CD4-positive, alpha-beta T cell treated with Interleukin-21 for 1 hour (primary cell): ENCODE measurements at regions not wholly inside any gene's neighbourhood (a gene's known extent, or its start where the extent isn't known, plus 50 kb on each side); places are given as distances from the start of the nearest gene placed in this dataset.

Source experiments
- DNase-seq: peaks from one replicate; pipeline ENCODE4 v3.0.0-alpha.2; 2020

- DNase-seq, result peak; percentile 41
Observed at GRCh38 chr5:142432369-142432863, 107.6 kb upstream of the SPRY4 start.

GRCh38 chr5:142428773-142429473, 104.1 kb upstream of the SPRY4 start:
- no peak for DNase-seq

DNA sequence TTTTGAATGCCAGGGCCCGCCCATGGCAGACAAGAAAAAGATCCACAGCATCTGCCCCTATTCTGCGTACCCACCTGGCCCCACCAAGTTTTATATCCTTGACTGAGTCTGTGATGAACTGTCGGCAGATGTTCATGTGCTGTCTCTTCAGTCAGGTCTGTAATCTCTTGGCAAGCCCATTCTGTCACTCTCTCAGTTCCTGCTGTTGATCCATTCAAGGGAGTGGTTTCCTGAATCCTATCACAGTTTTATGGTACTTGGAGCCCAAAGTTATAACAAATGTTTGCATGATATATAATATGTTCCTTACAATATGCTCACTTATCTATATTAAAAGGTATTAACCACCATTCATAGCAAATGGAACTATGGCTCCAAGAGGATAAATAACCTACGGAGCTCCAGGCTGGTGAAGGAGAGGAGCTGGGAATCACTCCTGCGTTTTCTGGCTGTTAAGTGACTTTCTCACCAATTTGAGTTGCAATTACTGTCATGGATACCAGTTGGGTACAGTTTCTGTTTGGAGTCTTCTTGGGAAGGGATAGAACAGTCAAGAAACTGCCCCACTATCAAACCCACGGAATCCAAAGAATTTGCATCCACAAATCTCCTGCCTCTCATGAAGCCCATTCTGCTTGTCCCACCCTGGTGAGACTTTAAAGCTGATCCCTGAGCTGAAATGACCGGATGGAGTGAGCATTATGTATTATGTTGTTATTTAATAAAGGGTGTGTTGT, 103.4 kb upstream of the SPRY4 start:
- DNase-seq, result no peak

DNA sequence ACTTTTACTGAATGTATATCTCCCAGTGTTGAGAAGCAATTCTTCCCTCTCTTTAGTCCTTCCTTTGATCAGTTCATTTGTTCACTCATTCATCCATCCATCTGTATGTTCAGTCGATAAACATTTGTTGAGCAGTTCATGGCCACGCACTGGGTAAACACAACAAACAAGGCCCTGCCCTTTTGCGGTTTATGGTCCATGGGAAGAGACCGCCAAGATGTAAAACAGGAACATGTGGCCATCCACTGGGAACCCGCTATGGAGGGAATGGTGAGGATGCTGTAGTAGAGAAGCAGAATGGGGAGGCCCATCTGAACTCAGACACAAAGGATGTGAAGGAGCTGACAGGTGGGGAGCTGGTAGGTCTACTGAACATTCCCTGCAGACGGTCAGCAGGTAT, 102.7 kb upstream of the SPRY4 start:
- DNase-seq, result no peak

- DNase-seq, result no peak
Observed at GRCh38 chr5:142427015-142427364, 102.2 kb upstream of the SPRY4 start.

GRCh38 chr5:142426129-142427014, 101.6 kb upstream of the SPRY4 start:
- DNase-seq, result peak; percentile 58

DNA sequence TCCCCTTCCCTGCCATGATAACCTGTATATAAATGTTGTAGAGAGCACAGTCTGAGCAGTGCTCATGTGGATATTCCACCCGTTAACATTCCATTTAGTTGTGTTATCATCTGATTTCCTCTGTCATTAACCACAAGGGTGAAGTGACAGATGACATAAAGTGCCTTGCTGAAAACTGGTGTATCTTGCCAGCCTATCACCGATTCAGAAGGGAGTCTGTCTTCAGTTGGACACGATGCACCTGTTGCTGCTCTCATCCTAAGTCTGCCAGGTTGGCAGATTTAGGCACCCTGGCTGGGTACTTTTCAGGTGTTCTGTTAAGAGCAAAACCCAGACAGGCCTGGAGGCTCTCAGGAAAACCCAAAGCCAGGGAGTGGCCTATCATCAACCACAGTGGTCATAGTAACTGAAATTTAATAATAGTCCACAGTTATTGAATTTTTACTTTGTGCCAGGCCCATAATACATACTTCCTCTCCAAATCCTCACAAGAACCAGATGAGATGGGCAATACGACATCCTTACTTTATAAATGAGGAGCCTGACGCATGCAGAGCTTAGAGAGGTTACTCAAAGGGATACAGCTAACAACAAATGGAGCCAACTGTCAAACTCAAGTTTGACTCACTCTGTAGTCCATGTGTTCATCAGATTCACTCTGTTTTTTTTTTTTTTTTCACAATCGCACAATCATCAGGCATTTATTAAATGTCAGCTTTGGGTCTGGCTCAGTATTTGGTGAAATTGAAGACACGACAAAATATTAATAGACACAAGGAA, 100.7 kb upstream of the SPRY4 start:
- no peak for DNase-seq

DNA sequence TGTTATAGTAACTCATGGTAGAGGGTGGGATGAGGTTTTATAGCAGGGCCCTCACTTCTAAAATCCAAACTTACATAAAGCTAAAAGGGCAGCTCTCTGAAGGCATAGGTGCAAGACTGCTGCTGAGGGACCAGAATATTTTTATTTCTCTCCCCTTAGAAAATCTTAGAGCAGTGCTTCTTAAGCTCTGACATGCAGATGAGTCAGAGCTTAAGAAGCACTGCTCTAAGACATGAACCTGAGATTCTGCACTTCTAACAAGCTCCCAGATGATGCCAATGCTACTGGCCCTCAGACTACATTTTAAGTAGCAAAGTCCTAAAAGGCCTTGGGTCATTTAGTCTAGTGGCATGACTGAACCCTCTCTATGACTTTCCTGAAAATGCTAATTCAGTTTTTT, 97.6 kb upstream of the SPRY4 start:
- no peak for DNase-seq

- DNase-seq, result peak; percentile 13
Observed at GRCh38 chr5:142421621-142422397, 97.0 kb upstream of the SPRY4 start.

DNA sequence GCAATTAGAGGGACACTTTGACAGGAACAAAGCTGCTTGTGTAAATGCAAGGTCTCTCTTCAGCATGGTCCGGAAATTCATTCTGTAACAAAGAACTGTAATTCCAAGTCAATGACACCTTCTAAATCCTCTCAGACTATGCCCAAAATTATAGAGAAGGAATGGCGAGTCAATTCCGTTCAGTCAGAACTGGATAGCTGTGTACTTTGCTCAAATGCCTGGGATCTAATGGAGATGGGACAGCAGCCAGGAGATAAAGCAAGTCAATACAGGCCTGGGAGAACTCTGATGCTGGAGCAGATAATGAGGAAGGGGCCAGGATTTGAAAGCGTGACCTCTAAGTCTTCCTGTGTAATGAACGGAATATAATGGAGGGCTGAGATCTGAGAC, 96.4 kb upstream of the SPRY4 start:
- DNase-seq, result no peak

GRCh38 chr5:142420561-142421227, 95.9 kb upstream of the SPRY4 start:
- no peak for DNase-seq

GRCh38 chr5:142412581-142412980, 87.8 kb upstream of the SPRY4 start:
- DNase-seq, result no peak

DNA sequence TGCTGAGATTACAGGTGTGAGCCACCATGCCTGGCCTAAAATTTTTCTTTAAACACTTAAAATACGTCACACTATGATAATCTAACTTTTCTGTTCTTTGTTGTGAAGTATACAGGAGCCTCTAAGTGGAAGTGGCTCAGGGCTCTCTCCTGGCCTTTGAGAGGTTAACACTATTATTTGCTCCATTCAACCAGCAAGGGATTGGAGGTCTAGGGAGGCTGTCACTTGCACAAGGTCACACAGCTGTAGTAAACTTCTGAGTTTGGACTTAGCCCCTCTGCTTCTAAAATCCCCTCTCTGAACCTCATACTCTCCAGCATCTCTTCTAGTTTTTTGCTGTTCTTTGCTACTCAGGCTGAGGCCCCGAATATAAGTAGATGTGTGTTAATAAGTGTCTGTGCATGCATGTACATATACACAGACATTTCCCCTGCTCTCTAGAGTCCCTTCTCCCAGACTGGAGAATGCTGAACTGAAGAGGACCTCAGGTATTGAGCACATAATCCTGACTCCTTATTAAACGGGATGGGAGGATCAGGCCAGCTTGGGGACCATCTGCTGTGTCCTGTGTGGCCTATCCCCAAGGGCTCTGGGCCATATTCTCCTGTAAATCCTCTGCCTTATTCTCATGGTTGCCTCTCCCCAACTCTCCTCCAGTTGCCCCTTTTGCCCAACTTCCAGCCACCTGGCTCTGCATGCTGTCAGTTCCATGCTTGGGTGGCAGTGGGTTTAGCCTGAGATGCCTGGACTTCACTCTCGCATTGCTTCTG, 87.0 kb upstream of the SPRY4 start:
- no peak for DNase-seq

GRCh38 chr5:142411103-142411502, 86.3 kb upstream of the SPRY4 start:
- no peak for DNase-seq

DNA sequence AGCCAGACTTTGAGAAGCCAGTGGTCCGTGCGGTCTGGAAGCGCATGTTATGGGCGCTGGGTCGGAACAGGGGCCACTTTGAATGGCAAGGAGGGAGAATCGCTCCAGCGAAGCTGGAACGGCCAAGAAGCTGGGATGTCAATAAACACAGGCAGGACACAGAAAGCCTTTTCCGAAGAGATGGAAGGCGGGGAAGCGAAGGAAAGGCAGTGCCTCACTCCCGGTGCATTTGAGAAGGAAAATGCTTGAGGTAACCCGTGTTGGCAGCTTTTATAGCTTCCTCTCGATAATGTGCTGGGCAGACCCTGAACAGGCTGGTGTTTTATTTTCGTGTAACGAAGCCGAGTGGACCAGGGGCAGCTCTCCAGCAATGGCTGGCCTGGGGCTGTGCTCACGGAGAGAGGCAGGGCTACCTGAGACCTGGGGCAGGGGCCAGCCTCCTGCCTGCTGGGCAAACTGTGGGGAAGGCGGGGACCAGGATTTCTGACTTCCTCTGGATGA, 84.2 kb upstream of the SPRY4 start:
- DNase-seq, result no peak

DNA sequence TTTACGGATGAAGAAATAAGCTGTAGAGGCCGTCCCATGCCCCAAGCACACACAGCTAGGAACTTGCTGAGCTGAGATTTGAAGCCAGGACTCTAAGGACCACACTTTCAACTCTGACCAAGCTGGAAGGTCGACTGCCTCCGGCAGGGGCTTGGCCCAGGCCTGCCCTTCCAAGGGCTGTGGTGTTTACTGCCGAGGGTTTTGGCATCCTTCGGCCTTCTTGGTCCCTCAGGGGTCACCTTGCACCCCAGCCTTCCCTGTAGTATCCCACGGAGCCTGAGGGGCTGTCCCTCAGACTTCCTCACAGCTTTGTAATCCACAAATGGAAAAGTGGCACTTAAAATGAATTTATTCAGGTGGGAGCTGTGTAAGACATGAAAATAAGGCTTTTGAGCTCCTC, 83.7 kb upstream of the SPRY4 start:
- DNase-seq, result no peak

DNA sequence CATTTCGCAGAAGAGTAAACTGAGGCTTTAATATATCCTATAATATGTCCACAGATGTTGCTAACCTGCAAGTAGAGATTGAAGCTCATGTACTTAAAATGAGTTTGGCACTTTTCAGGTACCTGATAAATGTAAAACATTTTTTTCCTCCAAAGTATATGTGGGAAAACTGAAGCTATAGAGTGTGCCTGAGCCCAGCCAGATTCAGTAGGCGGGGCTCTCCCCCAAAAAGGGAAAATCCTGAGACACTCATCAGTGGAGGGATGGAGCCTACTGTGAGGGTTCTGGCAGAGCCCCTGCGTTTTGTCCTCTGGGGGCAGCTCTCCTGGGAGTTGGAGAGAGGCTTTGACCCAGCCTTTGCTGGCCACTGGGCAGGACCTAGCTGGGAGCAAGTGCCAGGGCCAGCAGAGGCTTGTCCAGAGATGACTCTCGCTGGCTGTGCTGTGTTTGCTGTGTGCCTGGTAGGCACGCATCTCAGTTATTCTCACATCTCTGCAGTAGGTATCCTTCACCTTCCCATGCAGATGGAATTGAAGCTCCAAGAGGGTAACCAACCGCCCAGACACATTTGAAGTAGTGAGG, 81.1 kb upstream of the SPRY4 start:
- DNase-seq, result no peak

GRCh38 chr5:142405023-142405422, 80.2 kb upstream of the SPRY4 start:
- no peak for DNase-seq

DNA sequence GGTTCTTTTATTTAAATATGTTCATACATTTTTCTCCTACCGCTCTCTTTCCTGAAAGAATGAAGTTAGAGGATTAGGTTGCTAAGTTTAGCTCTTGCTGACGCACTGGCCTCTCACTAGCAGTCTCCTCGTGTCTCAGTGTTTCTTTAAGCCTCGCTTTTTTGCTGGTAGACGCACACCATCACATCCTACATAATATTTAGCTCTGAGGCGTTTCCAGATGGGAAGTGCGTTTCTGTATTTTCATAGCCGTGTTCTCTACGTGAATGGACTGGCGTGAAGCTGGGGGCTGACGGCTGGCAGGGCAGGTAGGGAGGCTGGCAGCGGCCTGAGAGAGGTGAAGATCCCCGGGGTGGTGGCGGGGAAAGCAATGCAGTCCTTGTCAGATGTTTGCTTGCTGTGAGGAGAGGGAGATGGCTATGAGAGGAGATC, 79.2 kb upstream of the SPRY4 start:
- DNase-seq, result no peak

GRCh38 chr5:142403583-142403982, 78.8 kb upstream of the SPRY4 start:
- no peak for DNase-seq
